ENCODE measurements at regions not wholly inside any gene's neighbourhood (a gene's known extent, or its start where the extent isn't known, plus 50 kb on each side); places are given as distances from the start of the nearest gene placed in this dataset.

DNA sequence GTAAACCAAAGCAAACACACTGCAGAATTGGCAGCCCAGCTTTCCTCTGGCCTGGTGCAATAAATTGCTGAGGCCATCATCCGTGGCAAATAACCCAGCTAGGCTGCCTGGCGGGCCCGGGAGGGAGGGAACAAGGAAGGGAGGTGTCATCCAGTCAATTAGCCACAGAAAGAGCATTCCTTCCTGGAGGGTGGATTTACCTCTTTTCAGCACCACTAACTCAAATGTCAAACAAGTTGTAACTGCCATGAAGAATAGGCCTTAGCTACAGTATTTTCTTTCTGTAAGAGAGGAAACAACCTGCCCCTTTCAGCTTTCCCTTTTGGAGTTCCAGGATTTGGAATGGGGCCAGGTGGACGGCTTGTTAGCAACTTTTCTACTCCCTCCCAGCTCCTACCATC lies 163.8 kb upstream of the BDNF start:
- DNase-seq (ENCODE audit: low read depth in 2 of 2) = peak in 1 of 2 donors; percentile 54
- Histone ChIP-seq H3K79me2 (ENCODE audit: control insufficient read depth, insufficient read depth, low read length) (no peaks in the 10 kb centered on the region), H4K20me1 (ENCODE audit: control insufficient read depth, extremely low read depth, insufficient read depth, low read length) (no peaks in the 10 kb centered on the region), H3K9ac (ENCODE audit: insufficient read depth, low read length) (no peak overlapping the region), H2AFZ (ENCODE audit: low read length) (no peak overlapping the region), H3K36me3 (ENCODE audit: control insufficient read depth, insufficient read depth, low read length) (no peaks in the 10 kb centered on the region), H3K4me1 (ENCODE audit: control insufficient read depth, extremely low read depth, insufficient read depth, low read length) (peaks cover 2% of the 10 kb centered on the region), H3K27ac (ENCODE audit: insufficient read depth, low read length) (no peak overlapping the region), H3K4me2 (ENCODE audit: extremely low read depth, insufficient read depth, low read length) (no peak overlapping the region), H3K9me3 (ENCODE audit: control insufficient read depth, insufficient read depth, low read depth, low read length) (no peaks in the 10 kb centered on the region), H3K27me3 (ENCODE audit: control insufficient read depth, insufficient read depth, low read length) (peaks cover 2% of the 10 kb centered on the region), H3K4me3 (replicated peaks in 1 of 4; ENCODE audit: control extremely low read depth in 1 of 4, insufficient read depth in 1 of 4, low read depth in 3 of 4, low read length in 4 of 4) (no peak overlapping the region)
- no peak for TF ChIP-seq EZH2 (IDR thresholded peaks at IDR 0.05; ENCODE audit: low read length, missing control alignments)
- TF ChIP-seq, protein P1, sequence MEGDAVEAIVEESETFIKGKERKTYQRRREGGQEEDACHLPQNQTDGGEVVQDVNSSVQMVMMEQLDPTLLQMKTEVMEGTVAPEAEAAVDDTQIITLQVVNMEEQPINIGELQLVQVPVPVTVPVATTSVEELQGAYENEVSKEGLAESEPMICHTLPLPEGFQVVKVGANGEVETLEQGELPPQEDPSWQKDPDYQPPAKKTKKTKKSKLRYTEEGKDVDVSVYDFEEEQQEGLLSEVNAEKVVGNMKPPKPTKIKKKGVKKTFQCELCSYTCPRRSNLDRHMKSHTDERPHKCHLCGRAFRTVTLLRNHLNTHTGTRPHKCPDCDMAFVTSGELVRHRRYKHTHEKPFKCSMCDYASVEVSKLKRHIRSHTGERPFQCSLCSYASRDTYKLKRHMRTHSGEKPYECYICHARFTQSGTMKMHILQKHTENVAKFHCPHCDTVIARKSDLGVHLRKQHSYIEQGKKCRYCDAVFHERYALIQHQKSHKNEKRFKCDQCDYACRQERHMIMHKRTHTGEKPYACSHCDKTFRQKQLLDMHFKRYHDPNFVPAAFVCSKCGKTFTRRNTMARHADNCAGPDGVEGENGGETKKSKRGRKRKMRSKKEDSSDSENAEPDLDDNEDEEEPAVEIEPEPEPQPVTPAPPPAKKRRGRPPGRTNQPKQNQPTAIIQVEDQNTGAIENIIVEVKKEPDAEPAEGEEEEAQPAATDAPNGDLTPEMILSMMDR (conservative IDR thresholded peaks at IDR 0.05 in 1 of 2, IDR thresholded peaks at IDR 0.05 in 1 of 2; ENCODE audit: low read depth in 1 of 2, low read length in 2 of 2) = no peak

DNA sequence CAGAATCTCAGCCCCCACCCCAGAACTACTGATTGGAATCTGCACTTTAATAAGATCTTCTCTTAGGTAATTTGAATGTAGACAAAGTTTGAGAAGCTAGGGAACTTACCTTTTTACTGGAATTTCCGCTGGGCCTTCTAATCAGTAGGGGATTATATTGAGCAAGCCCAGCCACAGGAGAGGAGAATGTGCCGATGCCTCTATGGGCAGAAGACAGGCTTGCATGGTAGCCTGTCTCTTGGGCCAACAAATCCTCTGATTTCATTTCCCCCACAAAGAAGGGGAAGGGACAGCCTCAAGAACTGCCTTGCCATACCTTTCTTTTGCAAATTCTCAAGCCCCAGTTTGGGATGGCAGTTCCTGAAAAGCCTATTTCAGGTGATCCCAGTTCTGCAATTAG lies 163.4 kb upstream of the BDNF start:
- peaks cover 2% of the 10 kb centered on the region for H3K27me3 ChIP-seq (ENCODE audit: control insufficient read depth, insufficient read depth, low read length)
- no peaks in the 10 kb centered on the region for H3K36me3 ChIP-seq (ENCODE audit: control insufficient read depth, insufficient read depth, low read length)
- TF ChIP-seq EZH2 (IDR thresholded peaks at IDR 0.05; ENCODE audit: low read length, missing control alignments) = no peak
- TF ChIP-seq, protein P1 (conservative IDR thresholded peaks at IDR 0.05 in 1 of 2, IDR thresholded peaks at IDR 0.05 in 1 of 2; ENCODE audit: low read depth in 1 of 2, low read length in 2 of 2) = no peak
- no peaks in the 10 kb centered on the region for H4K20me1 ChIP-seq (ENCODE audit: control insufficient read depth, extremely low read depth, insufficient read depth, low read length)
- no peaks in the 10 kb centered on the region for H3K9me3 ChIP-seq (ENCODE audit: control insufficient read depth, insufficient read depth, low read depth, low read length)
- no peak for DNase-seq (ENCODE audit: low read depth in 2 of 2)
- no peak overlapping the region for H3K9ac ChIP-seq (ENCODE audit: insufficient read depth, low read length)
- no peak overlapping the region for H2AFZ ChIP-seq (ENCODE audit: low read length)
- no peak overlapping the region for H3K4me3 ChIP-seq (replicated peaks in 1 of 4; ENCODE audit: control extremely low read depth in 1 of 4, insufficient read depth in 1 of 4, low read depth in 3 of 4, low read length in 4 of 4)
- no peaks in the 10 kb centered on the region for H3K79me2 ChIP-seq (ENCODE audit: control insufficient read depth, insufficient read depth, low read length)
- H3K4me1 ChIP-seq (ENCODE audit: control insufficient read depth, extremely low read depth, insufficient read depth, low read length) = peaks cover 2% of the 10 kb centered on the region
- no peak overlapping the region for H3K4me2 ChIP-seq (ENCODE audit: extremely low read depth, insufficient read depth, low read length)
- no peak overlapping the region for H3K27ac ChIP-seq (ENCODE audit: insufficient read depth, low read length)

GRCh38 chr11:27861706-27862430 lies 161.6 kb upstream of the BDNF start:
- Histone ChIP-seq H3K27ac (ENCODE audit: insufficient read depth, low read length) (no peak overlapping the region), H3K4me2 (ENCODE audit: extremely low read depth, insufficient read depth, low read length) (no peak overlapping the region), H3K79me2 (ENCODE audit: control insufficient read depth, insufficient read depth, low read length) (no peaks in the 10 kb centered on the region), H4K20me1 (ENCODE audit: control insufficient read depth, extremely low read depth, insufficient read depth, low read length) (no peaks in the 10 kb centered on the region), H3K36me3 (ENCODE audit: control insufficient read depth, insufficient read depth, low read length) (no peaks in the 10 kb centered on the region), H3K9ac (ENCODE audit: insufficient read depth, low read length) (no peak overlapping the region), H2AFZ (ENCODE audit: low read length) (no peak overlapping the region), H3K9me3 (ENCODE audit: control insufficient read depth, insufficient read depth, low read depth, low read length) (no peaks in the 10 kb centered on the region), H3K4me1 (ENCODE audit: control insufficient read depth, extremely low read depth, insufficient read depth, low read length) (peaks cover 2% of the 10 kb centered on the region), H3K27me3 (ENCODE audit: control insufficient read depth, insufficient read depth, low read length) (peaks cover under 1% of the 10 kb centered on the region), H3K4me3 (replicated peaks in 1 of 4; ENCODE audit: control extremely low read depth in 1 of 4, insufficient read depth in 1 of 4, low read depth in 3 of 4, low read length in 4 of 4) (no peak overlapping the region)
- DNase-seq (ENCODE audit: low read depth in 2 of 2) = peak; percentile 90 to 95
- TF ChIP-seq EZH2 (IDR thresholded peaks at IDR 0.05; ENCODE audit: low read length, missing control alignments) = no peak
- TF ChIP-seq, protein P1 (conservative IDR thresholded peaks at IDR 0.05 in 1 of 2, IDR thresholded peaks at IDR 0.05 in 1 of 2; ENCODE audit: low read depth in 1 of 2, low read length in 2 of 2) = no peak

Measured in fibroblast of lung (primary cell).